ENCODE measurements at regions not wholly inside any gene's neighbourhood (a gene's known extent, or its start where the extent isn't known, plus 50 kb on each side); places are given as distances from the start of the nearest gene placed in this dataset.

- peaks cover 5% of the 10 kb centered on the region for H3K27me3 ChIP-seq (ENCODE audit: control insufficient read depth, extremely low read depth, insufficient read depth, low read length)
- no peaks in the 10 kb centered on the region for H3K36me3 ChIP-seq (ENCODE audit: control insufficient read depth in 2 of 2, extremely low read depth in 1 of 2, insufficient read depth in 2 of 2, low read length in 2 of 2)
- no peaks in the 10 kb centered on the region for H3K79me2 ChIP-seq (ENCODE audit: control insufficient read depth, insufficient read depth, low read length)
- H3K4me2 ChIP-seq (ENCODE audit: control insufficient read depth, extremely low read depth, insufficient read depth, low read depth, low read length) = no peak overlapping the region
- no peak overlapping the region for H3K9ac ChIP-seq (ENCODE audit: control insufficient read depth, extremely low read depth, insufficient read depth, low read length)
- FAIRE-seq = no peak
- peaks cover 4% of the 10 kb centered on the region for H3K9me1 ChIP-seq (ENCODE audit: control insufficient read depth, extremely low read depth, insufficient read depth, low read length)
- H3K4me1 ChIP-seq (ENCODE audit: control insufficient read depth, extremely low read depth, insufficient read depth, low read length) = peaks cover 7% of the 10 kb centered on the region
- dilution Hi-C loops (cut with MboI; ENCODE audit: extremely low pct_ligation_motif_present, low sequenced_read_pairs) = no loop called here
- no peak overlapping the region for H2AFZ ChIP-seq (ENCODE audit: control insufficient read depth, low read length)
- H4K20me1 ChIP-seq (ENCODE audit: control insufficient read depth, extremely low read depth, insufficient read depth, low read length) = no peaks in the 10 kb centered on the region
- no peaks in the 10 kb centered on the region for H3K9me3 ChIP-seq (ENCODE audit: control insufficient read depth, low read depth, low read length)
- DNase-seq (ENCODE audit: low read depth, low spot score) = no peak
- no peak overlapping the region for H3K4me3 ChIP-seq (ENCODE audit: control insufficient read depth in 2 of 3, extremely low read depth in 1 of 3, insufficient read depth in 2 of 3, low read depth in 1 of 3, low read length in 3 of 3)
- TF ChIP-seq CTCF (optimal IDR thresholded peaks at IDR 0.05 in 1 of 3, IDR thresholded peaks at IDR 0.05 in 1 of 3, conservative IDR thresholded peaks at IDR 0.05 in 1 of 3; ENCODE audit: extremely low read depth in 1 of 3, insufficient read depth in 2 of 3, low read length in 3 of 3) = no peak
- no peak for TF ChIP-seq EZH2 (IDR thresholded peaks at IDR 0.05; ENCODE audit: low read length)
- no peak overlapping the region for H3K27ac ChIP-seq (ENCODE audit: control insufficient read depth, insufficient read depth, low read length)
Observed at GRCh38 chr5:133741818-133742355, 129.5 kb upstream of the FSTL4 start.

DNA sequence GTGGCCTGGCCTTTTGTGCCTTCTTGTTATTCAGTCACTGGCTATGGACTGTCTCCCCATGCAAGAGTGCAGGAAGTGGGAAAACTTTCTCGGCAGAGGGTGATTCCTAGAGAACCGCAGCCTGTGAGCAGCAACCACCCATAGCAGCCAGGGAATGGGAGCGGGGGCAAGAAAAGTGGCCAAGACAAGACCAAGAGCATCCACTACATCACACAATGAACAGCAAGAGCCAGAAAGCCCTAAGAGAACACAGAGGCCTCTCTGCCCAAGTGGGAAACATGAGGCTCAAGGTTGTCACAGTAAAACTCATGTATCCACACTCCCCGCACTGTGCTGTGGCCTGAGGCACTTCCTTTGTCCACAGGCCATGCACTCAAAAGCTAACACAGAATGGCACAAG, 129.1 kb upstream of the FSTL4 start:
- TF ChIP-seq EZH2 (IDR thresholded peaks at IDR 0.05; ENCODE audit: low read length) (no peak), CTCF (optimal IDR thresholded peaks at IDR 0.05 in 1 of 3, IDR thresholded peaks at IDR 0.05 in 1 of 3, conservative IDR thresholded peaks at IDR 0.05 in 1 of 3; ENCODE audit: extremely low read depth in 1 of 3, insufficient read depth in 2 of 3, low read length in 3 of 3) (no peak)
- H3K9ac ChIP-seq (ENCODE audit: control insufficient read depth, extremely low read depth, insufficient read depth, low read length) = no peak overlapping the region
- DNase-seq (ENCODE audit: low read depth, low spot score) (no peak), FAIRE-seq (no peak)
- no peaks in the 10 kb centered on the region for H4K20me1 ChIP-seq (ENCODE audit: control insufficient read depth, extremely low read depth, insufficient read depth, low read length)
- peaks cover 7% of the 10 kb centered on the region for H3K4me1 ChIP-seq (ENCODE audit: control insufficient read depth, extremely low read depth, insufficient read depth, low read length)
- H3K4me2 ChIP-seq (ENCODE audit: control insufficient read depth, extremely low read depth, insufficient read depth, low read depth, low read length) = no peak overlapping the region
- H3K9me3 ChIP-seq (ENCODE audit: control insufficient read depth, low read depth, low read length) = no peaks in the 10 kb centered on the region
- H3K4me3 ChIP-seq (ENCODE audit: control insufficient read depth in 2 of 3, extremely low read depth in 1 of 3, insufficient read depth in 2 of 3, low read depth in 1 of 3, low read length in 3 of 3) = no peak overlapping the region
- peaks cover 5% of the 10 kb centered on the region for H3K27me3 ChIP-seq (ENCODE audit: control insufficient read depth, extremely low read depth, insufficient read depth, low read length)
- dilution Hi-C loops (cut with MboI; ENCODE audit: extremely low pct_ligation_motif_present, low sequenced_read_pairs) = no loop called here
- no peaks in the 10 kb centered on the region for H3K36me3 ChIP-seq (ENCODE audit: control insufficient read depth in 2 of 2, extremely low read depth in 1 of 2, insufficient read depth in 2 of 2, low read length in 2 of 2)
- H3K27ac ChIP-seq (ENCODE audit: control insufficient read depth, insufficient read depth, low read length) = no peak overlapping the region
- no peak overlapping the region for H2AFZ ChIP-seq (ENCODE audit: control insufficient read depth, low read length)
- peaks cover 4% of the 10 kb centered on the region for H3K9me1 ChIP-seq (ENCODE audit: control insufficient read depth, extremely low read depth, insufficient read depth, low read length)
- no peaks in the 10 kb centered on the region for H3K79me2 ChIP-seq (ENCODE audit: control insufficient read depth, insufficient read depth, low read length)
